ENCODE measurements at regions not wholly inside any gene's neighbourhood (a gene's known extent, or its start where the extent isn't known, plus 50 kb on each side); places are given as distances from the start of the nearest gene placed in this dataset.
"Not testable (repeated sequence)": the region's sequence is repeated elsewhere in the genome, so short reads cannot be mapped to it uniquely, and the experiment has no call there.

DNA sequence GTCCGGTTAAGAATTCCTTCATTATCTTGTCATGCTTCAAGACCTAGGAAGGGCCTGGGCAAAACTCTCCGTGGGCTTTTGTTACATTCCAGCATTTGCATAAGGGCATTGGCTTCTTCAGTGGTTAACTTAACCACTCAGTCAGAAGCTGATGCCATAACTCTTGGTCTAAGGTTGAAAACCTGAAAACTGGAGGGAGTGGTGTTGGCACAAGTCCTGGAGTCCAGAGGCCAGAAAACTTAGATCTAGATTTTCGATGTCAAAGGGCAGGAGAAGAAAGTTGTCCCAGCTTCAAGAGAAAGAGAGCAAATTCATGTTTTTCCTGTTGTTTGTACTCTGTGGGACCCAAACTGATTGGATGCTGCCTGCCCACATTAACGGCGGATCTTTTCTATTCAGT, 86.6 kb upstream of the GC start:
- no peaks in the 10 kb centered on the region for H3K4me1 ChIP-seq (ENCODE audit: low read depth)
- H3K27me3 ChIP-seq, result no peaks in the 10 kb centered on the region
- TF ChIP-seq, protein P1, sequence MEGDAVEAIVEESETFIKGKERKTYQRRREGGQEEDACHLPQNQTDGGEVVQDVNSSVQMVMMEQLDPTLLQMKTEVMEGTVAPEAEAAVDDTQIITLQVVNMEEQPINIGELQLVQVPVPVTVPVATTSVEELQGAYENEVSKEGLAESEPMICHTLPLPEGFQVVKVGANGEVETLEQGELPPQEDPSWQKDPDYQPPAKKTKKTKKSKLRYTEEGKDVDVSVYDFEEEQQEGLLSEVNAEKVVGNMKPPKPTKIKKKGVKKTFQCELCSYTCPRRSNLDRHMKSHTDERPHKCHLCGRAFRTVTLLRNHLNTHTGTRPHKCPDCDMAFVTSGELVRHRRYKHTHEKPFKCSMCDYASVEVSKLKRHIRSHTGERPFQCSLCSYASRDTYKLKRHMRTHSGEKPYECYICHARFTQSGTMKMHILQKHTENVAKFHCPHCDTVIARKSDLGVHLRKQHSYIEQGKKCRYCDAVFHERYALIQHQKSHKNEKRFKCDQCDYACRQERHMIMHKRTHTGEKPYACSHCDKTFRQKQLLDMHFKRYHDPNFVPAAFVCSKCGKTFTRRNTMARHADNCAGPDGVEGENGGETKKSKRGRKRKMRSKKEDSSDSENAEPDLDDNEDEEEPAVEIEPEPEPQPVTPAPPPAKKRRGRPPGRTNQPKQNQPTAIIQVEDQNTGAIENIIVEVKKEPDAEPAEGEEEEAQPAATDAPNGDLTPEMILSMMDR (IDR thresholded peaks at IDR 0.05; ENCODE audit: low read depth, low read length), result no peak
- no peak overlapping the region for H3K4me3 ChIP-seq
- H3K27ac ChIP-seq, result no peak overlapping the region
- H3K36me3 ChIP-seq, result no peaks in the 10 kb centered on the region
- DNase-seq (ENCODE audit: low read depth in 1 of 2, low spot score in 1 of 2), result no peak
- H3K9me3 ChIP-seq (ENCODE audit: low read depth), result no peaks in the 10 kb centered on the region

DNA sequence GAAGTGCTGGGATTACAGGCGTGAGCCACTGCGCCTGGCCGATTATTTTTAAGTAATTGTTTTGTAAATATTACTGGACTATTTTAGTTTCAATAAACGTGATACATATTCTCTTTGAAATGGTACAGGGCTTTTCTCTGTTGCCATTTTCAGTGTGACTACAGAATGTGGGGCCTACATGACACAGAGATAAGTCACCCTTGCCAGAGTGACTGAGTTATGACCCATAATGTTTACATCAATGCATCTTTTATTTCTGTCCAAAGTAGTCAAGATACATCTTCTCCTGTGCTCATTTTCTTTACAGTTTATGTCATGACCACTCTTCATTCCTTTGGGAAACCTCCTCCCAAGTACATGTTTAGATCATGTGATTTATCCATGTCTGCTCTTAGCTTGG, 88.3 kb upstream of the GC start:
- Histone ChIP-seq H3K4me1 (ENCODE audit: low read depth) (no peaks in the 10 kb centered on the region), H3K4me3 (no peak overlapping the region), H3K9me3 (ENCODE audit: low read depth) (no peaks in the 10 kb centered on the region), H3K27me3 (no peaks in the 10 kb centered on the region), H3K27ac (no peak overlapping the region), H3K36me3 (no peaks in the 10 kb centered on the region)
- no peak for DNase-seq (ENCODE audit: low read depth in 1 of 2, low spot score in 1 of 2)
- TF ChIP-seq, protein P1 (IDR thresholded peaks at IDR 0.05; ENCODE audit: low read depth, low read length), result no peak

DNA sequence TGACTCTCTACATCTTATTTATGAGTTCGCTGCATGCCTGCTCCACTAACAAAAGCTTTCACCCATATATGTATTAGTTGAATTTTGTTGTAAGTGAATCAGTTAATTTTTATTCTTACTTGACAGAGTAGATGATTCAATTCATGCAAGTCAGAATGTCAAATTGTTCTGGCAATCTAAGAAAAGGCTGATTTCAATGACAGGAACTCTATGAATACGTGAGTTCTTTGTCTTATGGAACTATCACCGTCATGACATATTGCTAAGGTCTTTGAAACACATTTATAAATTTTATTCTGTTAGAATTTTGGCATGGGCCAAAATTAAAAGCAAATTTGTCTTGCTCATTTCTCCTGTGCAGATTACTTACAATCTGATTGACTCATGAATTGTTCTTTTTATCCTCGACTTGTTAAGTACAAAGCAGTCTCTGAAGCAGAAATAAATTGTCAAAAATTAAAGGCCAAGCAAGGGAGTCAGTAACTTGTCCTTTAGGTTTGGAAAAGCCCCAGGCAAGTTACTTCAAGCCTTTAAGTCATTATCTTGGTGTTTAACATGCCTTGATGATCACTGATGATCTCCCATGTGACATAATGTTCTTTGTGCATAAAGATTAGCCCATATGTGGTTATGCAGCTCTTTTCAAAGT, 89.0 kb upstream of the GC start:
- TF ChIP-seq, protein P1 (IDR thresholded peaks at IDR 0.05; ENCODE audit: low read depth, low read length), result no peak
- no peaks in the 10 kb centered on the region for H3K36me3 ChIP-seq
- H3K27ac ChIP-seq, result no peak overlapping the region
- no peaks in the 10 kb centered on the region for H3K9me3 ChIP-seq (ENCODE audit: low read depth)
- no peaks in the 10 kb centered on the region for H3K27me3 ChIP-seq
- DNase-seq (ENCODE audit: low read depth in 1 of 2, low spot score in 1 of 2), result no peak
- no peak overlapping the region for H3K4me3 ChIP-seq
- H3K4me1 ChIP-seq (ENCODE audit: low read depth), result no peaks in the 10 kb centered on the region

DNA sequence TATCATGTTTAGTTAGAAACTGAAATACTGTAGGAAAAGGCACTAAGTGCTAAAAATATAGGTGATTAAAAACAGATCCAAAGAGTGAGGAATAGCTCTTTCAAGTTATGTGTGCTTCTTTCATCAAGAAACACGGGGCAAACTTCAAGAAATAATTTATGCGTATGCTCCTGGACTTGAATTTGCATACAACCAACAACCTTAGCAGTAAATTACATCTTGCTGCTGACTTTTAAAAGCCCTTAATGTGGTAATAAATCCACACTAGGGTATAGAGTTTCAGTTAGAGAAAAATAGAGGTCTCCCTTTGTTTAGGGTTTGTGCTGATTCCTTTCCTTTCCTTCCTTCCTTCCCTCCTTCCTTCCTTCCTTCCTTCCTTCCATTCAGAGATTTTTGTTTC, 94.5 kb upstream of the GC start:
- DNase-seq (ENCODE audit: low read depth in 1 of 2, low spot score in 1 of 2), result no peak
- no peaks in the 10 kb centered on the region for H3K4me1 ChIP-seq (ENCODE audit: low read depth)
- no peaks in the 10 kb centered on the region for H3K9me3 ChIP-seq (ENCODE audit: low read depth)
- TF ChIP-seq, protein P1 (IDR thresholded peaks at IDR 0.05; ENCODE audit: low read depth, low read length), result no peak
- H3K27me3 ChIP-seq, result no peaks in the 10 kb centered on the region
- no peak overlapping the region for H3K4me3 ChIP-seq
- H3K27ac ChIP-seq, result no peak overlapping the region
- H3K36me3 ChIP-seq, result no peaks in the 10 kb centered on the region

DNA sequence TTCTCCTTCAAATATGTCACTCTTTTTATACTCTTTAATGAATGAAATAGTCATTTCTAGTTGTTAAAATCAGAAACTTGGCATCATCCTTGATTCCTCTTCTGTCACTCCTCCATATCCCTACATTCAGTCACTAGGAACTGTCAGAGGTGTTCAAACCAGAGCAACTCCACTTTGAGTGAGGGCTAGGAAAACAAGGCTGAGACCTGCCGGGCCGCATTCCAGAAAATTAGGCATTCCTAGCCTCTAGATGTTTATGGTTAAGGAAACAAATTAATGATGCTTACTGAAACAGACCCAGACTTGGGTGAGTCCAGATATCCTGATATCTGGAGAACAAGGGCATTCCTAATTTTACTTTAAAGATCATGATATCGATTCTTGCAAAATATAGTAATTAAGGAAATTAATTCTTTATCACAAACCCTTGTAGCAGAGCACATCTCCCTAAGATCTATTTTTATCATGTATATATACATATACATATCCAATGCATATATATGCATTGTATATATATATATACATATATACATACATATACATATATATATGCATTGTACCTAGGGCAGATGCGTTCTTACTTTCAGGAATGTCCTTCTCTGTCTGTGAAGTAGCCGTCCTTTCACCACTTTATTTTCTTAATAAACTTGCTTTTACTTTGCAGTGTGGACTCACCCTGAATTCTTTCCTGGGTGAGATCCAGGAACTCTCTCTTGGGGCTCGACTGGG, 98.4 kb upstream of the GC start:
- Histone ChIP-seq H3K27me3 (no peaks in the 10 kb centered on the region), H3K9me3 (ENCODE audit: low read depth) (no peaks in the 10 kb centered on the region), H3K4me1 (ENCODE audit: low read depth) (peaks cover 8% of the 10 kb centered on the region), H3K4me3 (no peak overlapping the region), H3K27ac (no peak overlapping the region), H3K36me3 (no peaks in the 10 kb centered on the region)
- TF ChIP-seq, protein P1 (IDR thresholded peaks at IDR 0.05; ENCODE audit: low read depth, low read length), result no peak
- no peak for DNase-seq (ENCODE audit: low read depth in 1 of 2, low spot score in 1 of 2)

DNA sequence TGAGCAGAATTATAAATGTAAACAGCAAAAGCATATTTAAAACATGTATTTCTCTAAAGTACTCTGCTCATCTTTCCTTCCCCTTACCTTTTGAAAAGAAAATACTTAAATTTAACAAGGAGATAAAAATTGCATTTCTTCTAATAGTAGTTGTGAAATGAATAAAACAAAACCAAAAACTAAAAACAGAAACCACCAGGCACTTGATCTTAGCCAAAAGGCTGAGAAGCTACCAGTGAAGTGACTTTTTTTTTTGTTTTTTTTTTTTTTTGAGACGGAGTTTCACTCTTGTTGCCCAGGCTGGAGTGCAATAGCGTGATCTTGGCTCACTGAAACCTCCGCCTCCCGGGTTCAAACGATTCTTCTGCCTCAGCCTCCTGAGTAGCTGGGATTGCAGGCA, 116.5 kb upstream of the GC start:
- H3K36me3 ChIP-seq; H3K4me1 ChIP-seq (ENCODE audit: low read depth); H3K4me3 ChIP-seq; H3K27ac ChIP-seq; H3K9me3 ChIP-seq (ENCODE audit: low read depth); H3K27me3 ChIP-seq; DNase-seq (ENCODE audit: low read depth in 1 of 2, low spot score in 1 of 2): not testable (repeated sequence)

DNA sequence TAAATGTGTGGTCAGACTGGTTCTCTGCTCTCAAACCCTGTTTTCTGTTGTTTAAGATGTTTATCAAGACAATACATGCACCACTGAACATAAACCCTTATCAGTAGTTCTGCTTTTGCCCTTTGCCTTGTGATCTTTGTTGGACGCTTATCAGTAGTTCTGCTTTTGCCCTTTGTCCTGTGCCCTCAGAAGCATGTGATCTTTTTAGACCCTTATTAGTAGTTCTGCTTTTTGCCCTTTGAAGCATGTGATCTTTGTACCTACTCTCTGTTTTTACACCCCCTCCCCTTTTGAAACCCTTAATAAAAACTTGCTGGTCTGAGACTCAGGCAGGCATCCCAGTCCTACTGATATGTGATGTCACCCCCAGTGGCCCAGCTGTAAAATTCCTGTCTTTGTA, 121.7 kb upstream of the GC start:
- not testable (repeated sequence) for H3K27ac ChIP-seq; H3K4me3 ChIP-seq; DNase-seq (ENCODE audit: low read depth in 1 of 2, low spot score in 1 of 2); H3K36me3 ChIP-seq; H3K27me3 ChIP-seq; H3K4me1 ChIP-seq (ENCODE audit: low read depth); H3K9me3 ChIP-seq (ENCODE audit: low read depth)
